ENCODE measurements at regions not wholly inside any gene's neighbourhood (a gene's known extent, or its start where the extent isn't known, plus 50 kb on each side); places are given as distances from the start of the nearest gene placed in this dataset.

DNA sequence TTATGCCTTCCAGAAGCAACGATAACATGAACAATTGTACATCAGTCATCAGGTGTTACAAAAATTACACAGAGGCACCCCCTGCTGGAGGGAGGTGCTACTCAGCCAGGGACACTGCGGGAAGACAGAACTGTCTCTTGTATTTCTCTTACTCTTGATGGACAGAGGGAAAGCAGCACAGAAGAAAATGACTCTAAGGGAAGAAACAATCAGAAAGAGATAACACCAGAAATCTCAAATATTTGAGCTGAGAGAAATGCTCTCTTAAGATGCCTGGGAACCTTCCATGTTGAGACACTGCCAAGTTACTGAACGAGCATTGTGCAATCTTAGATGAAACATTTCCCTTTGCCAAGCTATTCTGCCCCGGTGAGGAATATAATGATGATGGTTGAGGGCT lies 227.6 kb upstream of the NPSR1 start:
- Histone ChIP-seq H3K36me3 (ENCODE audit: control insufficient read depth, insufficient read depth, low read length) (no peaks in the 10 kb centered on the region), H3K9ac (ENCODE audit: insufficient read depth in 1 of 2, low read depth in 2 of 2, low read length in 2 of 2) (no peak overlapping the region), H2AFZ (ENCODE audit: low read depth, low read length) (no peak overlapping the region), H4K20me1 (replicated peaks; ENCODE audit: control insufficient read depth, insufficient read depth, low read length) (no peaks in the 10 kb centered on the region), H3K27me3 (ENCODE audit: control insufficient read depth in 2 of 2, insufficient read depth in 2 of 2, low read length in 2 of 2) (no peaks in the 10 kb centered on the region), H3K4me3 (no peak overlapping the region), H3K4me1 (replicated peaks in 1 of 2; ENCODE audit: control insufficient read depth in 2 of 2, insufficient read depth in 2 of 2, low read length in 2 of 2) (no peaks in the 10 kb centered on the region), H3K4me2 (ENCODE audit: insufficient read depth, low read length) (no peak overlapping the region), H3K79me2 (ENCODE audit: control insufficient read depth, insufficient read depth, low read length) (no peaks in the 10 kb centered on the region), H3K9me1 (ENCODE audit: control insufficient read depth, insufficient read depth, low read length) (no peaks in the 10 kb centered on the region), H3K27ac (ENCODE audit: extremely low read depth, low read depth, low read length) (no peak overlapping the region), H3K9me3 (replicated peaks; ENCODE audit: control insufficient read depth, insufficient read depth, low read depth, low read length) (no peaks in the 10 kb centered on the region)
- ATAC-seq (no peak), FAIRE-seq (no peak), DNase-seq (ENCODE audit: extremely low read depth in 1 of 4, low spot score in 3 of 4) (peak in 1 of 4 experiments; percentile 1)
- POLR2A ChIA-PET = no interaction called here
- 0% methylated on average over 4 of the region's 4 CpGs for WGBS (ENCODE audit: insufficient coverage, low coverage, missing lambda C conversion rate)
- no TSS peak for BruUV-seq (replicated peaks)
- intact Hi-C loops (cut with micrococcal nuclease) (no loop called here), in situ Hi-C loops (cut with MboI) (no loop called here)
- CTCF ChIA-PET (ENCODE audit: low intra/inter-chr PET ratio) = no interaction called here
- TF ChIP-seq HCFC1 (IDR thresholded peaks at IDR 0.05; ENCODE audit: low read depth, low read length) (no peak), RERE (CRISPR knock-in tag; IDR thresholded peaks at IDR 0.05; ENCODE audit: borderline replicate concordance) (no peak), ATF7 (IDR thresholded peaks at IDR 0.05) (no peak), NRF1 (conservative IDR thresholded peaks at IDR 0.05 in 1 of 2, IDR thresholded peaks at IDR 0.05 in 1 of 2) (no peak), ETV5 (CRISPR knock-in tag; IDR thresholded peaks at IDR 0.05; ENCODE audit: low read depth) (no peak), SAFB2 (IDR thresholded peaks at IDR 0.05; ENCODE audit: borderline replicate concordance, low read depth, low read length, severe bottlenecking) (no peak), ZBED1 (IDR thresholded peaks at IDR 0.05) (no peak)
- TF ChIP-seq, protein P1, sequence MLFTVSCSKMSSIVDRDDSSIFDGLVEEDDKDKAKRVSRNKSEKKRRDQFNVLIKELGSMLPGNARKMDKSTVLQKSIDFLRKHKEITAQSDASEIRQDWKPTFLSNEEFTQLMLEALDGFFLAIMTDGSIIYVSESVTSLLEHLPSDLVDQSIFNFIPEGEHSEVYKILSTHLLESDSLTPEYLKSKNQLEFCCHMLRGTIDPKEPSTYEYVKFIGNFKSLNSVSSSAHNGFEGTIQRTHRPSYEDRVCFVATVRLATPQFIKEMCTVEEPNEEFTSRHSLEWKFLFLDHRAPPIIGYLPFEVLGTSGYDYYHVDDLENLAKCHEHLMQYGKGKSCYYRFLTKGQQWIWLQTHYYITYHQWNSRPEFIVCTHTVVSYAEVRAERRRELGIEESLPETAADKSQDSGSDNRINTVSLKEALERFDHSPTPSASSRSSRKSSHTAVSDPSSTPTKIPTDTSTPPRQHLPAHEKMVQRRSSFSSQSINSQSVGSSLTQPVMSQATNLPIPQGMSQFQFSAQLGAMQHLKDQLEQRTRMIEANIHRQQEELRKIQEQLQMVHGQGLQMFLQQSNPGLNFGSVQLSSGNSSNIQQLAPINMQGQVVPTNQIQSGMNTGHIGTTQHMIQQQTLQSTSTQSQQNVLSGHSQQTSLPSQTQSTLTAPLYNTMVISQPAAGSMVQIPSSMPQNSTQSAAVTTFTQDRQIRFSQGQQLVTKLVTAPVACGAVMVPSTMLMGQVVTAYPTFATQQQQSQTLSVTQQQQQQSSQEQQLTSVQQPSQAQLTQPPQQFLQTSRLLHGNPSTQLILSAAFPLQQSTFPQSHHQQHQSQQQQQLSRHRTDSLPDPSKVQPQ (CRISPR knock-in tag; IDR thresholded peaks at IDR 0.05; ENCODE audit: borderline replicate concordance) = no peak
- TF ChIP-seq, protein P2, sequence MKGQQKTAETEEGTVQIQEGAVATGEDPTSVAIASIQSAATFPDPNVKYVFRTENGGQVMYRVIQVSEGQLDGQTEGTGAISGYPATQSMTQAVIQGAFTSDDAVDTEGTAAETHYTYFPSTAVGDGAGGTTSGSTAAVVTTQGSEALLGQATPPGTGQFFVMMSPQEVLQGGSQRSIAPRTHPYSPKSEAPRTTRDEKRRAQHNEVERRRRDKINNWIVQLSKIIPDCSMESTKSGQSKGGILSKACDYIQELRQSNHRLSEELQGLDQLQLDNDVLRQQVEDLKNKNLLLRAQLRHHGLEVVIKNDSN (CRISPR knock-in tag; IDR thresholded peaks at IDR 0.05) = no peak
- TF ChIP-seq, protein P3, sequence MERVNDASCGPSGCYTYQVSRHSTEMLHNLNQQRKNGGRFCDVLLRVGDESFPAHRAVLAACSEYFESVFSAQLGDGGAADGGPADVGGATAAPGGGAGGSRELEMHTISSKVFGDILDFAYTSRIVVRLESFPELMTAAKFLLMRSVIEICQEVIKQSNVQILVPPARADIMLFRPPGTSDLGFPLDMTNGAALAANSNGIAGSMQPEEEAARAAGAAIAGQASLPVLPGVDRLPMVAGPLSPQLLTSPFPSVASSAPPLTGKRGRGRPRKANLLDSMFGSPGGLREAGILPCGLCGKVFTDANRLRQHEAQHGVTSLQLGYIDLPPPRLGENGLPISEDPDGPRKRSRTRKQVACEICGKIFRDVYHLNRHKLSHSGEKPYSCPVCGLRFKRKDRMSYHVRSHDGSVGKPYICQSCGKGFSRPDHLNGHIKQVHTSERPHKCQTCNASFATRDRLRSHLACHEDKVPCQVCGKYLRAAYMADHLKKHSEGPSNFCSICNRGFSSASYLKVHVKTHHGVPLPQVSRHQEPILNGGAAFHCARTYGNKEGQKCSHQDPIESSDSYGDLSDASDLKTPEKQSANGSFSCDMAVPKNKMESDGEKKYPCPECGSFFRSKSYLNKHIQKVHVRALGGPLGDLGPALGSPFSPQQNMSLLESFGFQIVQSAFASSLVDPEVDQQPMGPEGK (CRISPR knock-in tag; IDR thresholded peaks at IDR 0.05; ENCODE audit: borderline replicate concordance) = no peak
